Transverse colon (tissue), 3 donors: ENCODE measurements at regions not wholly inside any gene's neighbourhood (a gene's known extent, or its start where the extent isn't known, plus 50 kb on each side); places are given as distances from the start of the nearest gene placed in this dataset.
"Not testable (repeated sequence)": the region's sequence is repeated elsewhere in the genome, so short reads cannot be mapped to it uniquely, and the experiment has no call there.

Experiments
- POLR2A ChIP-seq: fragments of 450-650 bp; IDR thresholded peaks from one replicate; pipeline ENCODE4 v1.6.1; 2016; ENCODE audit warnings: antibody characterized with exemption, mild to moderate bottlenecking, moderate library complexity
- POLR2AphosphoS5 ChIP-seq, 3 donors: sonication (generic); formaldehyde crosslinking; IDR thresholded peaks; one replicate each; pipeline ENCODE4 v1.6.1; 2016; ENCODE audit warnings: antibody characterized with exemption in 3 of 3

DNA sequence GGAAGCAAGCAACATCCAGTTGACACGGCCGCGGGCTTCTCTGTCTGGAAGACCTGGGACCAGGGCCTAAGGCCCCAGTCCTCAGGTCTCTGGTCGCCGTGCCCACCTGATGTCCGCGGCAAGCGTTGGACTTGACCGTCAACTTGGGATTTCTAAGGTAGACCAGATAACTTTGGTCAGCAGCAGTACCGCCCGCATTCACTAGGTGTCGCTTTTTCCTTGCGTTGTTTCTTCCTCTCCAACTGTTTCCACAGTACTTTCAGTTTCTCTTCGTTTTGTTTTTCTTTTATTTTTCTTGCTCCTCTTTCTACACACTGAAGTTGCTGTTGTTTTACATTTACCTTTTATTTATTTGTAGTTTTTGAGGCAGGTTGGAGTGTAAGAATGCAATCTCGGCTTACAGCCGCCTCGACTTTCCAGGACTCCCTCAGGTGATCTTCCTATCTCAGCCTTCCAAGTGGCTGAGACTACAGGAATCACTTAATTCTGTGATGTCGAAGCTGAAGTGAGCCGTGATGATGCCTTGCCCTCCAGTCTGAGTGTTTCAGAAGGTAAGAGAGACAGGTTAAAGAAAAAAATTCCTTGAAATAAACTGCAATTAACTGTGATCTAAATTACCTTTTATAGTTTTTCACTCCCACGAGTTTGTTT lies 2323.9 kb upstream of the TPTE start:
- TF ChIP-seq POLR2A; POLR2AphosphoS5 (IDR thresholded peaks at IDR 0.05): not testable (repeated sequence)
